Breast epithelium (tissue), 4 donors: ENCODE measurements at regions not wholly inside any gene's neighbourhood (a gene's known extent, or its start where the extent isn't known, plus 50 kb on each side); places are given as distances from the start of the nearest gene placed in this dataset.

ENCODE experiments used
- DNase-seq, 2 donors: peaks; one replicate each; pipeline ENCODE4 v3.0.0-alpha.2; 2019; ENCODE audit warnings: low spot score in 2 of 2
- H3K27ac ChIP-seq, 2 donors: fragments of 200-600 bp; sonication (generic) in 1 of 2; one replicate each; pipeline ENCODE4 v1.5.1; 2016 to 2019; ENCODE audit warnings: mild to moderate bottlenecking in 1 of 2
- H3K27me3 ChIP-seq, 2 donors: fragments of 200-600 bp; sonication (generic) in 1 of 2; one replicate each; pipeline versions ENCODE4 v1.5.1 to v1.6.0; 2017 to 2019; ENCODE audit warnings: control low read depth in 1 of 2, mild to moderate bottlenecking in 1 of 2
- H3K36me3 ChIP-seq: fragments of 200-600 bp; one replicate; pipeline ENCODE4 v1.5.1; 2019
- H3K4me1 ChIP-seq, 2 donors: fragments of 200-600 bp; sonication (generic); one replicate each; pipeline ENCODE4 v1.5.1; 2016 to 2019; ENCODE audit warnings: control low read depth in 1 of 2
- H3K4me3 ChIP-seq, 3 donors: fragments of 200-600 bp; sonication (generic); 1 replicate in 2 of 3; 2 replicates in 1 of 3; pipeline ENCODE4 v1.5.1; 2016 to 2019; ENCODE audit warnings: mild to moderate bottlenecking in 3 of 3, moderate library complexity in 2 of 3
- H3K9me3 ChIP-seq, 2 donors: fragments of 200-600 bp; sonication (generic) in 1 of 2; one replicate each; pipeline ENCODE4 v1.5.1; 2016 to 2019; ENCODE audit warnings: control low read depth in 1 of 2
- CTCF ChIP-seq, 3 donors: fragments of 450-650 bp; IDR thresholded peaks; one replicate each; pipeline ENCODE4 v1.5.1; 2016 to 2017; ENCODE audit warnings: antibody characterized with exemption in 3 of 3, mild to moderate bottlenecking in 3 of 3, moderate library complexity in 3 of 3
- POLR2A ChIP-seq: fragments of 450-650 bp; IDR thresholded peaks from one replicate; pipeline ENCODE4 v1.6.1; 2016; ENCODE audit warnings: antibody characterized with exemption, mild to moderate bottlenecking, moderate library complexity
- POLR2AphosphoS5 ChIP-seq, 3 donors: sonication (generic); formaldehyde crosslinking; IDR thresholded peaks; one replicate each; pipeline ENCODE4 v1.6.1; 2017; ENCODE audit warnings: antibody characterized with exemption in 3 of 3
- intact Hi-C: fragments of 100-400 bp; cut with DNase I; formaldehyde crosslinking; loops from one replicate; pipeline ENCODE4 v1.15.1; 2023; ENCODE audit warnings: low total_unique reads

- Histone ChIP-seq H3K4me1 (no peaks in the 10 kb centered on the region), H3K27ac (no peak overlapping the region), H3K9me3 (peaks cover 0 to 9% of the 10 kb centered on the region in 2 donors), H3K4me3 (no peak overlapping the region), H3K36me3 (no peaks in the 10 kb centered on the region), H3K27me3 (no peaks in the 10 kb centered on the region)
- TF ChIP-seq POLR2AphosphoS5 (IDR thresholded peaks at IDR 0.05) (no peak), CTCF (IDR thresholded peaks at IDR 0.05) (no peak), POLR2A (no peak)
- intact Hi-C loops, result no loop called here
- DNase-seq, result no peak
Observed at GRCh38 chr9:34802916-34803315, 93.0 kb upstream of the CCL21 start.

- H3K27me3 ChIP-seq, result no peaks in the 10 kb centered on the region
- DNase-seq, result no peak
- H3K4me3 ChIP-seq, result no peak overlapping the region
- H3K27ac ChIP-seq, result no peak overlapping the region
- H3K4me1 ChIP-seq, result no peaks in the 10 kb centered on the region
- H3K9me3 ChIP-seq, result no peaks in the 10 kb centered on the region
- TF ChIP-seq POLR2A (no peak), CTCF (IDR thresholded peaks at IDR 0.05) (no peak), POLR2AphosphoS5 (IDR thresholded peaks at IDR 0.05) (no peak)
- intact Hi-C loops, result no loop called here
- H3K36me3 ChIP-seq, result no peaks in the 10 kb centered on the region
Observed at GRCh38 chr9:34797367-34797766, 87.4 kb upstream of the CCL21 start.

- Histone ChIP-seq H3K9me3 (no peaks in the 10 kb centered on the region), H3K36me3 (no peaks in the 10 kb centered on the region), H3K4me3 (no peak overlapping the region), H3K27ac (no peak overlapping the region), H3K4me1 (no peaks in the 10 kb centered on the region), H3K27me3 (no peaks in the 10 kb centered on the region)
- TF ChIP-seq CTCF (IDR thresholded peaks at IDR 0.05), result no peak
- TF ChIP-seq POLR2A, result no peak
- no peak for TF ChIP-seq POLR2AphosphoS5 (IDR thresholded peaks at IDR 0.05)
- intact Hi-C loops, result no loop called here
- no peak for DNase-seq
Observed at GRCh38 chr9:34796924-34797323, 87.0 kb upstream of the CCL21 start.

GRCh38 chr9:34793428-34793827 is 83.5 kb upstream of the CCL21 start:
- no peak overlapping the region for H3K27ac ChIP-seq
- no peak overlapping the region for H3K4me3 ChIP-seq
- no peaks in the 10 kb centered on the region for H3K4me1 ChIP-seq
- no peaks in the 10 kb centered on the region for H3K36me3 ChIP-seq
- DNase-seq, result no peak
- intact Hi-C loops, result no loop called here
- TF ChIP-seq CTCF (IDR thresholded peaks at IDR 0.05) (no peak), POLR2AphosphoS5 (IDR thresholded peaks at IDR 0.05) (no peak), POLR2A (no peak)
- no peaks in the 10 kb centered on the region for H3K9me3 ChIP-seq
- no peaks in the 10 kb centered on the region for H3K27me3 ChIP-seq

GRCh38 chr9:34783951-34784487 is 74.1 kb upstream of the CCL21 start:
- no peak overlapping the region for H3K4me3 ChIP-seq
- intact Hi-C loops, result no loop called here
- TF ChIP-seq POLR2AphosphoS5 (IDR thresholded peaks at IDR 0.05), result no peak
- H3K9me3 ChIP-seq, result no peaks in the 10 kb centered on the region
- H3K27ac ChIP-seq, result no peak overlapping the region
- no peaks in the 10 kb centered on the region for H3K27me3 ChIP-seq
- DNase-seq, result no peak
- H3K4me1 ChIP-seq, result no peaks in the 10 kb centered on the region
- no peaks in the 10 kb centered on the region for H3K36me3 ChIP-seq

GRCh38 chr9:34782372-34782771 is 72.4 kb upstream of the CCL21 start:
- intact Hi-C loops, result no loop called here
- no peaks in the 10 kb centered on the region for H3K9me3 ChIP-seq
- H3K4me1 ChIP-seq, result no peaks in the 10 kb centered on the region
- TF ChIP-seq POLR2AphosphoS5 (IDR thresholded peaks at IDR 0.05) (no peak), POLR2A (no peak)
- DNase-seq, result no peak
- no peak overlapping the region for H3K27ac ChIP-seq
- no peak overlapping the region for H3K4me3 ChIP-seq
- no peaks in the 10 kb centered on the region for H3K36me3 ChIP-seq
- no peaks in the 10 kb centered on the region for H3K27me3 ChIP-seq
